Mammary epithelial cell (primary cell): ENCODE measurements at regions not wholly inside any gene's neighbourhood (a gene's known extent, or its start where the extent isn't known, plus 50 kb on each side); places are given as distances from the start of the nearest gene placed in this dataset.
"Not testable (repeated sequence)": the region's sequence is repeated elsewhere in the genome, so short reads cannot be mapped to it uniquely, and the experiment has no call there.

Experiments used
- EZH2 ChIP-seq: IDR thresholded peaks from 2 replicates; pipeline ENCODE4 v1.6.1; 2012; ENCODE audit warnings: low read length, inconsistent platforms, borderline replicate concordance
- TF ChIP-seq, protein P1 (sequence below), 2 donors: IDR thresholded peaks in 1 of 2; conservative IDR thresholded peaks in 1 of 2; 2 replicates each; pipeline ENCODE4 v1.5.1; 2011 to 2012; ENCODE audit warnings: inconsistent platforms in 2 of 2, low read length in 2 of 2, mild to moderate bottlenecking in 2 of 2, control low read depth in 1 of 2, low read depth in 1 of 2; ENCODE audit not compliant: insufficient read depth in 1 of 2; ENCODE audit errors: extremely low read depth in 1 of 2

DNA sequence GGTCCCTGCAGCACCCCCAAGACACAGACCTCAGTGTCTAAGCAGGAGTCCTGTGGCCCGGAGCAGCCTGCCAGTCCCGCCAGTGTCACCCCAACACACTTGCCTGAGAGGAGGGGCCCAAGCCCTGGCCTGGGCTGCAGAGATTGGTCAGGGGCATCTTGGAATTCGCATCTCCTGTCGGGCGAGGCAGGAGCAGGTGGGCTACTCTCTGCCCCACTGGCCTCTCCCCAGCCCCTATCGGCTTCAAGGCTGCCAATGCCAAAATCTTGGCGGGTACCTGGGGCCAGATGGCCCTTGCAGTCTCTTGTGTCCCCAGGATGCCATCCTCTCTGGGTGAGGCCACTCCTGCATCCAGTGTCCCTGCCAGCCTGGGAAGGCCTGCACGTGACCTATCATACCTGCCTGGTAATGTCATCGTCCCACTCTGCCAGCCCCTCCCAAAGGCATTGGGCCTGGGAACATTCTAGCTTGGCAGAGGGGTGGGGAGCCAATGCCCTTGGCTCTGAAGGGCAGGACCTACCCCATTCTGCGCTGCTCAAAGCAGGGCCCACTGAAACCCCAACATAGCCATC, 304.6 kb downstream of the CCDC74A start:
- TF ChIP-seq, protein P1, sequence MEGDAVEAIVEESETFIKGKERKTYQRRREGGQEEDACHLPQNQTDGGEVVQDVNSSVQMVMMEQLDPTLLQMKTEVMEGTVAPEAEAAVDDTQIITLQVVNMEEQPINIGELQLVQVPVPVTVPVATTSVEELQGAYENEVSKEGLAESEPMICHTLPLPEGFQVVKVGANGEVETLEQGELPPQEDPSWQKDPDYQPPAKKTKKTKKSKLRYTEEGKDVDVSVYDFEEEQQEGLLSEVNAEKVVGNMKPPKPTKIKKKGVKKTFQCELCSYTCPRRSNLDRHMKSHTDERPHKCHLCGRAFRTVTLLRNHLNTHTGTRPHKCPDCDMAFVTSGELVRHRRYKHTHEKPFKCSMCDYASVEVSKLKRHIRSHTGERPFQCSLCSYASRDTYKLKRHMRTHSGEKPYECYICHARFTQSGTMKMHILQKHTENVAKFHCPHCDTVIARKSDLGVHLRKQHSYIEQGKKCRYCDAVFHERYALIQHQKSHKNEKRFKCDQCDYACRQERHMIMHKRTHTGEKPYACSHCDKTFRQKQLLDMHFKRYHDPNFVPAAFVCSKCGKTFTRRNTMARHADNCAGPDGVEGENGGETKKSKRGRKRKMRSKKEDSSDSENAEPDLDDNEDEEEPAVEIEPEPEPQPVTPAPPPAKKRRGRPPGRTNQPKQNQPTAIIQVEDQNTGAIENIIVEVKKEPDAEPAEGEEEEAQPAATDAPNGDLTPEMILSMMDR (conservative IDR thresholded peaks at IDR 0.05 in 1 of 2, IDR thresholded peaks at IDR 0.05 in 1 of 2; ENCODE audit: extremely low read depth in 1 of 2, insufficient read depth in 1 of 2, low read depth in 1 of 2, low read length in 2 of 2) = not testable (repeated sequence)
- not testable (repeated sequence) for TF ChIP-seq EZH2
